Dermis microvascular lymphatic vessel endothelial cell (primary cell): ENCODE measurements at regions not wholly inside any gene's neighbourhood (a gene's known extent, or its start where the extent isn't known, plus 50 kb on each side); places are given as distances from the start of the nearest gene placed in this dataset.
"Not testable (repeated sequence)": the region's sequence is repeated elsewhere in the genome, so short reads cannot be mapped to it uniquely, and the experiment has no call there.

ENCODE experiments used
- DNase-seq, 2 donors: peaks; one replicate each; pipeline versions ENCODE4 v3.0.0 to v3.0.0-alpha.2; 2010; ENCODE audit warnings: low read depth in 2 of 2

DNA sequence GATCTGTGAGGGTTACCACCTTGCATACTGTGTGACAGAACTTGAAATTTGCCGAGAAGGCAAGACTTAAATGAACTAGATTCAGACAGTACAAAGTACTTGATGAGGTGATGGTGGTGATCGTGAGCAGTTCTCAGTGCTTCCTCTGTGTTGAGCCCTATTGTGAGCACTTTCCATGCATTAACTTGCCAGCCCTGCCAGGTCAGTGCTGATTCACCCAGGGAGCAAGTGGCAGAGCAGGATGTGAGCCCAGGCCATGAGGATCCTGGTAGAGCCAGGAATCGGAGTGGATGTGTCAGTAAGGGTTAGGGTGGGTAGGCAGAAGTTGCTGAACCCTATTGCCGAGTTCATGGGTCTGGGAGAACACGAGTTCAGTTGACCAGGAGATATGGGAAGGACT, 4545.7 kb upstream of the TPTE start:
- not testable (repeated sequence) for DNase-seq

DNA sequence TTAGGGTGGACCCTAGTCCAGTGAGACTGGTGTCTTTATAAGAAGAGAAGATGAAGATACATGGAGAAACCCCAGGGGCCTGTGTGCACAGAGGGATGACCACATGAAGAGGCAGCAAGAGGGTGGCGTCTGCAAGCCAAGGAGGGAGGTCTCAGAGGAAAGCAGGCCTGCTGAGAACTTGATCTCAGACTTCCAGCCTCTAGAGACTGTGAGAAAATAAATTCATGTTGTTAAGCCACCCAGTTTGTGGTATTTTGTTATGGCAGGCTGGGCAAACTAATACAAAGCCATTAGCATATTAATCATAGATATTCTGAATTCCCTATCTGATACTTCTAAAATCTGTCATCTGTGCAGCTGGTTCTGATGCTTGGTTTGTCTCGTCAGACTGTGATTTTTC, 4523.8 kb upstream of the TPTE start:
- DNase-seq: not testable (repeated sequence)

DNA sequence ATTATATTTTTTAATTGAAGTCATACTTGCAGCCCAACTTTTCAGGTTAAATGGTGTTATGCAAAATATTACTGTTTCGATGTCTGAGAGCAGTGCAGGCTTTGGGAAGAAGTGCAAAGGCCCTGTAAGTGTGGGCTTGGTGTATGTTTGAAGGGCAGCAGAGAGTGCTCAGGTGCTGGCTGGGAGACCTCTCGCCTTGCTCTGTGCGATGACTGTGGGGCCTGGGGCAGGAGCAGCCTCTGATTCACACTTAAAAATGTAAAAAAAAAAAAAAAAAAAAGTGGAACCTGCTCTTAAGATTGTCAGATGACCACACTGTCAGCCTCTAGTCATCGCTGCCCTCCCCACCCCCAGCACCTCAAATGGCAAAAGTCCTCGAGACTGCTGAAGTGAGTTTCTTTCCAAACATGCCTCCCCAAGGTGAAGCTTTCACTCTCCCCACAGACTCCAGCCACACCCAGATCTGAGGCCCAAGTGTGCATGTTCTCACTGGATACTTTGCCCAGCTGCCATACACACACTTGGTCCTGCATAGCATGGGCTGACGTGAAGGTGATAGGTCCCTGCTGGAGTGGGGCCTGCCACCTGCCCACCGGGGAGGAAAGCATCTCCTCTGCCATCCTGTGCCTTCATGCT, 4505.8 kb upstream of the TPTE start:
- DNase-seq: not testable (repeated sequence)

DNA sequence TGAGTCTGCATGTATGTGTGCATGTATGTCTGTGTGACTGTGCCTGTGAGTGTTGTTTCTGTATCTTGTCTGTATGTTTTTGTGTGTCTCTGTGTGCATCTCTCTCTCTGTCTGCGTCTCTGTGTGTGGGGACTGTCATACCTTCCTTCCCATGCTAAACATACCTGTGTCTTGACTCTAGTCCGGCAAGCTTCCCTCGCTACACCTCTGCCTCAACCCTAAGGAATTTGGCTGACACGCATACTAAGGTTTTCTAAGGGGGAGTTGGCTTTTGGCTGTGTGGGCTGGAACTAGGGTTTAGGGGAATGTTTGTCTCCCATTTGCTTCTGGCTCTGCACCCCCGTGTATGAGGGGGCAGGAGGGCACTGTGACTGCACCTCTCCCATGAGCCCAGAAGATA, 4500.9 kb upstream of the TPTE start:
- DNase-seq: not testable (repeated sequence)

DNA sequence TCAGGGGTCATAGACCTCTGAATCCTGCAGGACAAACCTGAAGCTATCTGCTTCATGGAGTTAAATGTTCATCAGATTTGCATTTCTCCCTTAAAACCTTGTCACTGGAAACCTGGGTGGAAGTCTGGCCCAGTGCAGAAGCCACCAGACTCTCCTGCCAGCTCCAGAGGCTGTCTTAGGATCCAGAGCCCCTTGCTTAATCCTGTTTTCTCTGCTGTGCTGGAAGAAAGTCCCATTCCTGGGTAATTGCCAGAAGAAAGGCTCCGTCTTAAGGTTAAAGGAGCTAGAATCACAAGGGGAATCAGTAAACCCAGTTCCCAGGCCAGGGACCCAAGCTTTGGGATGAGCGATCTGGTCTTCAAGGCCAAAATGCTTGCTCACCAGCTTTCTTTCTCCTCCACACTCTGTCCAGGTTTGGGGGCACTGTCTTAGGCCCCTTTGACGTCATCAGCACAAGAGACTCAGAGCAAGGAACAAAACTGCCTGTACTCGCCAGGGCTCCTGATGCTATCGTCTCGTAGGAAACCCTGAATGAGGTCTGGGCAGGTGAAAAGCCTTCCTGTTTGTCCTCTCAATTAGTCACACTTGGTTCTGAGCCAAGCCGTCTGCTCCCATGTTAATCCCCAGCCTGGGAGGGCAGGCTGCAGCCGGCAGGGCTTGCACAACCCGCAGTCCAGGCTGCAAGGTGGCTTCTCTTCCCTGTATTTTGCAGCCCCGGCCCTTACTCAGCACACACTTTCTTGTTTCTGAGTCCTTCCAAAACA, 4500.2 kb upstream of the TPTE start:
- DNase-seq: not testable (repeated sequence)

DNA sequence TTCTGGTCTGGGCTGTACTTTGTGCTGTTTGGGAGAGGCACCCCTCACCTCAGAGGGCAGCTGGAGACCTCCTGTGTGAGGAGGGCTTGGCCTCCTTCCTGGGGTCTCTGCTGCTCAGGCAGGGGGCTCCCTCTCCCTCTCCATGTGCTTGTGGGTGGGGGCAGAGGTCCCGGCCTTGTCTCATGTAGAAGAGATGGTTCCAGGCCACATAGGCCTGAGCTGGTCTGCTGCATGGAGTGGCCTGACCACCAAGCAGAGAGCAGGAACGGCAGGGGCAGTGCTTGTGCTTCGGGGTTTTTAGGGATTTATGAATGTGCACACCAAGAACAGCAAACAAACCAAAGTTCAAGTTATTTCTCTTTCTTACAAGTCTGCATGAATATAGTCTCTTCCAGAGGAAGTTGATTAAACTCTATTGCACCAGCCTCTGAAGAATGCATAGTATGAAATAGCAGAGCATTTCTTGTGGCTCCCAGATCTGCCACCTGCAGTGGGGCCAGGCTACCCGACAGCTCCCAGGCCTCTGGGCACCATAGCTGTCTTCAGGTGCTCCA, 4499.6 kb upstream of the TPTE start:
- not testable (repeated sequence) for DNase-seq

DNA sequence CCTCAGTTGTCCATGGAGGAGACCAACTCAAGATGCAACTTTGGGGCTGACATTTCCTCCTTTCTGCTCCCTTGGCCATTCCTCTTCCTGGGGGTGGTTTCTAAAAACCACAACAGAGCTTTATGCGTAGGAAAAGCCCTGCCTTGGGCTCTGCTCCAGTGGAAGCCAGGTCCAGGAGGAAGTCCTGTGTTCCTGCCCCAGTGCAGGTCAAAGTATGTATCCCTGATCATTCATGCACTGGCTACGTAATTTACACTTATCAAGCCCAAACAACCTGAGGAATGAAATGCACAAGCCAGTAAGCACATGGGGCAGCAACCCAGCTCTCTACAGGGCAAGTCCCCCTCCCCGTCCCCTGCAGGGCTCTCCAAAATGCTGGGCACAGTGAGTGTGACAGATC, 4498.1 kb upstream of the TPTE start:
- not testable (repeated sequence) for DNase-seq

DNA sequence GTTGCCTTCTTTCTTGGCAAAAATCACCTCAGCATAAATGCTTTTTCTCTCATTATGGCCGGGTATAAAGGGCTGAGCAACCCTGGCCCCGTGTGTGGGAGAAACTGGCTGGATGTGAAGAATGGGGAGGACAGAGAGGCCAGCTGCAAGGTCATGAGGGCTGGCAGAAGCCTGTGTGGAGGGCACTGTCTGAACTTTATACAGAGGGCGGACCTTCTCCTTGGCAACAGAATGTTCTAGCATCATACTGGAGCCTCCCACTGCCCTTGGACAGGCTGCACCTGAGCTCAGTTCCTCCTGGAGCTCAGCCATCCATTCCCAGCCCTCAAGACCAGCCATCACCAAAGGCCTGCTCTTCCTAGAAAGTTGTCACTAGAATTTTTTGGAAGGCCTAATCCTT, 4496.2 kb upstream of the TPTE start:
- DNase-seq: not testable (repeated sequence)

DNA sequence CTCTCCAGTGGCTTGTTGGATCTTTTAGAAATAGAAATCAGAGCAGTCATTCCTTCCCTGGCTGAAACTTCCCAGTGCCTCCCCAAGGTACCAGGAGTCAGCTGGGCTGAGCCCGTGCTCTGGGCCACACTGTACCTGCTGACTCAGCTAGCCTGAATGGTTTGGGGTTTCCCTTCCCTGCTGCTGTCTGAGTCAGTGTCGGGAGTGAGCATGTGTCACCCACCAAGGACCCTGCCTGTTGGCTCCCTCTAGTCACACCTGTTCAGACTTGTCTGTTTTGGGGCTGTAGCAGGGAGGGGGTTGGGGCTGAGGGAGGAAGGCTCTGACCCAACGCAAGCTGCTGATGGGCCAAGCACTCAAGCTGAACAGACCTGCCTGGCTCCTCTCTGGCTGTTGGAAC, 4493.9 kb upstream of the TPTE start:
- DNase-seq: not testable (repeated sequence)

DNA sequence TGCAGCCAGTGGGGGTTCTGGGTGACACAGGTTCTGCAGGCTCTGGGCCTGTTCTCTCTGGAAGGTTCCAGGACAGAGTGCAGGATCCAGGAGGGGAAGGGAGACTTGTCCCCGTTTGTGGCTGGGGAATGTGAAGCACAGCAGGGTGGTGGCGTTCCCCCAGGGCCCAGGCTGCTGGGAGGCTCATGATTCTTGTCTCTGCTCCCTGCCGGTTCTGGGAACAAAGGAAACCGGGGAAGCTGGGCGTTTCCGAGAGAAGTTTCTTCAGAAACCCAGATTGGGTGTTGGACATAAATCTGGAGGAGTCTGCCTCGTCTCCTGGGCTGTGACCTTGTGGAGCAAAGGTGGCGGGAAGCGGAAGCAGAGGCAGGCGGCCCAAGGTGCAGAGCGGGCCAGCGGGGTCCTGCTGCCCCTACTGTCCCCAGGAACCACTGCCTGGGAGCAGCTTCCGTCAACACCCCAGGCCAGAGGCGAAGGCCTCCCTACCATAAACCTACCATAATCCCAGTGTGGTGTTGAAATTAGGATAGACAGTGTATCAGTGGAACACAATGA, 4487.2 kb upstream of the TPTE start:
- DNase-seq: not testable (repeated sequence)

DNA sequence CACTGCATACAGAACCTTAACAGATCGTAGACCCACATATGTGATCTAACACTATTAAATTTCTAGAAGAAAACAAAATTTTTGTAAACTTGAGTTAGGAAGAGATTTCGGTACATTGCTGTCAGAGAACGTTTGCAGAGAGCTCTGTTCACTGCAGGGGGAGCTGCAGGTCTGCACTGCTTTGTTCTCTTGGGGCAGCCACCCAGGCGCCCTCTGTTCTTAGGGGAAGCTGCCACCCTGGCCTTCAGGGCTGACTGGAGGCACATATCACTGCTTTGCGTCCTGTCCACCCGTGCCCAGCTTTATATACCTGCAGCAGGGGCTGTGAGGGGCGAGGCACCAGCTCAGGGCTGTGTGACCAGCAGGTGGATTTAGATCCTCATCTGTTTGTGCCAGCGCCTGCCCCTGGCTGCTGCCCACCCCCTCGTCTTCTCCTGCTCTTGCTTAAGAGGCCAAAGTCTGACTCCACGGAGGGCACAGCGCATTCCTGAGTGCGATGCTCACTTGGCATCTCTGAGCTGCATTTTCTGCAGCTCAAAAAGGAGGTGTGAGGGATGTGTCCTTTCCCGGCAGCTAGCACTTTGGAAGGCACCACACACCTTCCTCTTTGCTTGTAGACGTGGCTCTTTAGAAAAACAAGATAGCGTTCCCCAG, 4486.4 kb upstream of the TPTE start:
- DNase-seq: not testable (repeated sequence)

DNA sequence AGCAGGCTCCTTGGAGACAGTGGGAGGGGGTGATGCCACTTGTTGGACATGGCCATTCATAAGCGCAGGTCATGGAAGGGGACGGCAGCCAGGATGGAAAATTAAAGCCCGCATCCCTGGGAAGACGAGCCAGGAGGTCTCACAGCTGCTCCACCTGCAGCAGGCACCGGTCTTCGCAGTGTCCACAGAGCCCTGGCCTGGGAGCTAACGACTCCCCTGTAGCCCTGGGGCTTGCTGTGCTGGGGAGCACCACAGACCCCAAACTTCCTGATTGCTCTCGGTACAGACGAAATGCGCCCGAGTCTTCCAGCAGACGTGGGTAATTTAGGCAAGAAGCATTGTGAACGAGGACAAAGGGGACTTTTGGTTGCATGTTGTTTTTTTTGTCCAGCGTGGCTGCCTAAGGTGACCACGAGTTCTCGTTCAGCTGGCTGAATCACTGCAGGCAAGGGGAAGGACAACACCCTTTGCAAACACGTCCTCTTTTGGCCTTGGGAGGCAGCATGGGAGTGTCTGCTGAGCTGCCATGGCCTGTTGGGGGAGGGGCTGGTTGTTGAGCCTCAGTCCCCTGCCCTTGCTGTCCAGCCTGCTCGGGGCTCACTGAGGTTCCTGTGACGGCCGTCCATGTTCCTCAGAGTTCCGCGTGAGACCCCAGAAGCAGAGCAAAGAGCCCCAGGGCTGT, 4485.8 kb upstream of the TPTE start:
- DNase-seq: not testable (repeated sequence)

DNA sequence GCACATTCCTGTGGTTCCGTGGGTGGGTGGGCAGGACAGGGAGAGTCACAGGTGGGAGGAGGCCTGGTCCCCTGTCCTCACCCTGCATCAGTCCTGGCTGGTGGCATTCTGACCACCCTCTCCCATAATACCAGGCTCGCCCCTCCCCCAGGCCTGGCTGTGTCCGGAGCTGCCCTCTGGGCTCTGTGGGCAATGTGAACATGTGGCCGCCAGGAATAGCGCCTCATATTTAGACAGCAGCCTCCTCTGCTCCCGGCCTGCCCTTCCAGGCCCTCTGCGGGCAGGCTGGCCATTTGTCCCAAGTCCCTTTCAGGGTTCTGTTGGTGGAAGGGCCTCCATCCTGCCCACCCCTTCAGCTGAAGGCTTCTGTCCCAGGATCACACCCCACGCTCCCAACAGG, 4482.2 kb upstream of the TPTE start:
- not testable (repeated sequence) for DNase-seq

DNA sequence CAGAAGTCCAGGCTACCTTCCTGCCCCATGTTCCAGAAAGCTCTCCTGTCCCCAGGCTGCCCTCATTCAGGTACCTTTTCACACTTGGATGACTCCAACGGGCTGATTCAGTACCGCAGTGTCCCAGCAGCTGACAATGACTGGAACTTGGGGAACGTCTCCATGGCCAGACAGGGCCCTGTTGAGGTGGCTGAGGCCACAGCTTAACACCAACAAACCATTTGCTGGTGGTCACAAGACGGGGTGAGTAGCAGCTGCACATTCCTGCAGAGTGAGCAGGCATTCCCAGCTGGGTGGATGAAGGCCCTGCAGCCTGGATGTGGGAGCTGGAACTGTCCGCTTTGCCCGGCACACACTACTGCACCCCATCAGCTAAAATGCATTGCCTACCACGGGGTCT, 4481.3 kb upstream of the TPTE start:
- DNase-seq: not testable (repeated sequence)

DNA sequence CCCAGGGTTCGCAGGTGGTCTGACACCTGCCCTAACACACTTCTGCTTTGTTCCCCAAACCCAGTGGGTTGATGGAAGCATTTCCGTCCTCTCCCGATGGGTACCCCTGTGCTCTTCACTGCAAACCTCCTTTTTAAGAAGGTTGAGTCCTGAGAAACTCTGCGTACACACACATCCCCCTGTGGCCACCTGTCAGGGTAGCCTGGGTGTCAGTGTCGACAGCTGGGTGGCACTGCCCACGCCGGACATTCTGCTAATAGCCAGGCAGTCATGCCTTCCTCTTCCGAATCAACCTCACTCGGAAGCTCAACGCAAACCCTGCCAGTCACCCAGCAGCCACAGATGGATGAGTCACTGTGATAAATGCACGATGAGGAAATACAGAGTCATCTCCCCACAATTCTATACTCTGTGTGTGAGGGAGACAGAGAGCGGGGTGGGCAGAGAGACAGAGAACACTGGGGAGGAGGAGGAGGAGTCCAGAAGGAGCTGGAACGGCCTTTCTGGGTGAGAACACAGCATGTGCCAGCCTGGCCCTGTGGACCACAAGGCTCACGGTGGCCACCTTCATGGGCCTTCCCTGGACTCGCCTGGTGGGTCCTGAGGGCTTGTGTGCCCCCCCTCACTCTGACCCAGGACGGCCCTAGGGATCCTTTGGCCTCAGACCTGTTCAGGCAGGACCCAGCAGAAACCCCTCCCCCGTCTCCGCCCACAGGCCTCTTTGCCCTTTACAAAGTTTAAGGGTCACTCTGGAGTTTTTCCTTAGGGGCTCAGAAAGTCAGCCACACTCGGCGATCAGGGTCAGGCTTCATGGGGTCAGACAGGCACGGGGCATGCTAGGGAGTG, 4477.7 kb upstream of the TPTE start:
- not testable (repeated sequence) for DNase-seq

DNA sequence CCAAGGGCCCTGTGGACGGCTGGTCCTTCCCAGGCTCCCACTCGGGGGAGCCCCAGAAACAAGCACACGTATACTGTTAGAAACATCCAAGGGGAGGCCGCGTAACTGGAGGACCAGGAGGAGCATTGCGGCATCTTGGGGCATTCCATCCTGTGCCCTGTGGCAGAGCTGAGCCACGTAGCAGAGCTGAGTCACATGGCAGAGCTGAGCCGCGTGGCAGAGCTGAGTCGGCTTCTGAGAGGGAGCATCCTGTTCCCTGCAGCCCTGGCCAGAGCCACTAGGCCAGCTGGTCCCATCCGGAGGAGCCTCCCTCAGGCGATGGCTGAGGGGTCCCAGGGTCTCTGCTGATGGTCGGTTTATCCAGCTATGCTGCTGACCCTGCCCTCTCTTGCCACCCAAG, 4476.7 kb upstream of the TPTE start:
- DNase-seq: not testable (repeated sequence)

DNA sequence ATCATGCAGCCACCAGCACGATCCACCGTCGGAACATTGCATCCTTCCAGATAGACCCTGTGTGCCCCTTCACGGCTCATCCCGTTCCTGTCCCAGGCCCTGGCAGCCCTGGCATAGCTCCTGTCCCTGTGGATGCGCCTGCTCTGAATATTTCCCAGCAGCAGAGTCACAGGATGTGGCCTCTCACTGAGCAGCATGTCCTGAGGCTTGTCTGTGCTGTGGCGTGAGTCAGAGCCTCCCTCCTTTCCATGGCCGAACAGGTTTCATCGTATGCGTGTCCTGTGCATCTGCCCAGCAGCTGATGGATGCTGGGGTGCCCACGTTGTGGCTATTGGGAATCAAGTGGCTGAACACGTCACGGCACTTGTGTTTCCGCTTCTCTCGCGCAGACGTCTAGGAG, 4471.5 kb upstream of the TPTE start:
- DNase-seq: not testable (repeated sequence)

DNA sequence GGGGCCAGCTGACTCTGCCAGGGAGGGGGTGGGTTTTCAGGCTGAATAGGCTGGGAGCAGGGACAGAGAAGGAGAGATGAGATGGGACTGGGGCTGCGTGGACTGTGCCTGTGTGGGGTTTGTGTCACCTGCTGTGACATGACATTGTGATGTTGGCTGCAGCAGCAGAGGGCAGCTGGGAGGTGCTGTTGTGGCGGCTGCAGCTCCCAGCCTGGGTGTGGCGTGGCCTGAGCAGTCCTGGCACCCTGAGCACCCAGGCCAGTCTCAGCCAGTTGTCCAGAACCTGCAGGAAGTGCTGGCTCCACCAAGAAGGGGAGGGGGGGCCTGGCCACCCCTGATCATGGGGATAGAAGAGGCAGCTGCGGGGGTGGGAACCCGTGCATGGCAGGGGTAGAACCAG, 4469.3 kb upstream of the TPTE start:
- not testable (repeated sequence) for DNase-seq

DNA sequence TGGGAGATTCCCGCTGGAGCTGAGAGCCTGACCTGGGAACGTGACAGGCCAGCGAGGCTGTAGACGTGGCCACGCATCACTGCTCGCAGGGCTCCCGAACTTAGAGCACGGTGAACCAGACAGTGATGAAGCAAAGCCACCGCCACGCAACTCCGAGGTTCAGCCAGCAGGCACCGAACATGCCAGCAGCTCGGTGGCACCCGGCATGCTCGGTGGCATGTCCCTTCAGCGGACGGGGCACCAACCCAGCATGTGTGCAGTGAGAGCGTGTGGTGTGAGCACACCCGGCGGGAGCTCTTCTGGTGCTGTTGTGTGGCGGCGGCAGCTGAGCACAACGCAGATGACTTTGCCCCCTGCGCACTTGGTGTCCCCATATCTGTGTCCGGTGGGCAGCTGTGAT, 4468.2 kb upstream of the TPTE start:
- DNase-seq: not testable (repeated sequence)

DNA sequence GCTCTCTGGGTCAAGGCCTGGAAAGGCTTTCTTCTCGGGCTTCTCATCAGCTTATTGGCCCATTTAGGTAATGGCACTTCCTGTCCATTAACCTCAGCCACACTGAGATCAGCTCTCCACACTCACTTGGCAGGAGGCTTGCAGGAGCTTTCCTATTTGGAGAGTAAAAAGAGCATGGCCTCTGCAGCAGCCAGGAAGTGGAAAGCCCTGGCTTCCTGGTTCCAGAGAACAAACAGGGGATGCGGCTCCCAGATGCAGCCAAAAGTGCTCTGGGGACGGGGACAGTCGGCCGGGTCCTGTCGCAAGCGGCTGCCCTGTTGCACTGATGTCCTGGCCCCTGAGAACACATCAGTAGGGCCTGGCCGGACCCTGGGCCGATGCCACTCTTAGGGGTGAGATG, 4462.4 kb upstream of the TPTE start:
- not testable (repeated sequence) for DNase-seq
